GM19351 (cell line): ENCODE measurements at regions not wholly inside any gene's neighbourhood (a gene's known extent, or its start where the extent isn't known, plus 50 kb on each side); places are given as distances from the start of the nearest gene placed in this dataset.

ENCODE experiments used
- ATAC-seq: cut with Tn5 transposase; IDR thresholded peaks from one replicate; pipeline ENCODE4 v1.9.1; 2021; ENCODE audit warnings: mild to moderate bottlenecking, moderate library complexity; ENCODE audit not compliant: unreplicated experiment

DNA sequence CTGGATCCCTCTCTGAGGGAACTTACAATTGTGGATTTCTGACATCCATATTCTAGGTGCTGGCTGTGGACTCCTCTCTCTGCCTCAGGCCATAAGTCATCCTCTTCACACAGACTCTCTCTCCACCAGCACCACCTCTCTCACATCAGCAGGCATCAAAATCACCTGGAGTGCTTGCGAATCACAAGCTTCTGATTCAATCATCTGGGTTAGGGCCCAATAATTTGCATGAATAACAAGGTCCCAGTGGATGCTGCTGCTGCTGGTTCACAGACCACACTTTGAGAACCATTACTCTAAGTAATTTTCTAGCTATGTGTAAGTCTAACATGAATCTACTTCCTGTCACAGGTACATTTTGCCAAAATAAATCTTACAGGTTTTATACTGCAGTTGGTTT is 214.9 kb downstream of the DSEL start:
- no peak for ATAC-seq

DNA sequence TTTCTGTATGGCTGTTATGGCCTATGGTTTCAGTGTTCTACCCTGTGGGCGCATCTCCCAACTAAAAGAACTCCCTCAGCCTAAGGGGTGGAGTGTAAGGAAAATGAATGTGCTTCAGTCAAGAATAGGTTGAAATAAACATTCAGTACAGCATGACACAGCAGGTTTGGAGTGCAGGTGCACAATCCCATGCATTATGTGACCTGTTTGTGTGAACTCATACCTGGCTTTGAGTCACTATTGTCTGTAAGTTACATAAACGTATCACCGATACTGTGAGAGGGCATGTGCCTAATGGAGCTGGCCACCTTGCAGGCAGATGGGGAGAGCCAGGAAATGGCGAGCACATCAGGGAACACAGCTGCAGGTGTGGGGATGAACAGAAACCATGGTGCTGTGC is 216.0 kb downstream of the DSEL start:
- ATAC-seq: no peak

DNA sequence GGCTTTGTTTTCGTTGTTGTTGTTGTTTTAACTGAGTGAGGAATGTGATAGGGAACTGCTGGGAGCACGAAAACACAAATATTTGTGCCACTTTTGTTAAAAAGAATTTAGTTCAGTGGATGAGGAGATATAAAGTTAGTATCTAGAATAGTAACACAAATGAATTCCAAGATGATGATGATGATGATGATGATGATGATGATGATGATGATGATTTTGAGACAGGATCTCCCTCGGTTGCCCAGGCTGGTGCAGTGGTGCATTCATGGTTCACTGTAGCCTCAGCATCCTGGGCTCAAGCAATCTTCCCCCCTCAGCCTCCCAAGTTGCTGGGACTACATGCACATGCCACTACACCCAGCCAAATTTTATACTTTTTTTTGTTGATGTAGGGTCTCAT is 223.7 kb downstream of the DSEL start:
- ATAC-seq: no peak

DNA sequence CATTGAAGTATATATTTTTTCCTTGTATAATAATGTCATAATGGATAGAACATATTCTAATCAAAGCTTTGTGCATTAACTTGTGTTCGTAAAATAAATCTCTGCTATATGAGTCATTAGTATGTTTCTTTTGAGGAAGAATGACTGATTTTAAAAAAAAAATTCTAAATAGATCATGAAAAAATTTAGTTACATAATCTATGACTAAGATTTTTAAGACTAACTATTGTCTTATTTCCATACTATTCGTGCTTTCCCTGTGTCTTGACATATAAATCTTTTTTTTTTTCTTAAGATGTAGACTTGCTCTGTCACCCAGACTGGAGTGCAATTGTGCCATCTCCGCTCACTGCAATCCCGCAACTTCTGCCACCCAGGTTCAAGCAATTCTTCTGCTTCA is 226.1 kb downstream of the DSEL start:
- no peak for ATAC-seq

DNA sequence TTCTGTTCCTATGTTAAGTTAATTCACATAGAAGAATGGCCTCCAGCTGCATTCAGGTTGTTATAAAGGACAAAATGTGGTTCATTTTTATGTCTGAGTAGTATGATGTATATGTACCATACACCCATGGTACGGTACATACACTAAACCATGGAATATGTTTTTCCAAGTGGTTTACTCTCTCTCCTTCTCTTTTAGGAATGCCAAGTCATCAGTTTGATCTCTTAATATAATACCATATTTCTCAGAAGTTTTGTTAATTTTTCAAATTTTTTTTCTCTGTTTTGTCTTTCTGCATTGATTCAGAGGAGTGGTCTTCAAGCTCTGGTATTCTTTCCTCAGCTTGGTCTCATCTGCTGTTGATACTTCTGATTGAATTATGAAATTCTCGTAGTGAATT is 230.9 kb downstream of the DSEL start:
- ATAC-seq: no peak

DNA sequence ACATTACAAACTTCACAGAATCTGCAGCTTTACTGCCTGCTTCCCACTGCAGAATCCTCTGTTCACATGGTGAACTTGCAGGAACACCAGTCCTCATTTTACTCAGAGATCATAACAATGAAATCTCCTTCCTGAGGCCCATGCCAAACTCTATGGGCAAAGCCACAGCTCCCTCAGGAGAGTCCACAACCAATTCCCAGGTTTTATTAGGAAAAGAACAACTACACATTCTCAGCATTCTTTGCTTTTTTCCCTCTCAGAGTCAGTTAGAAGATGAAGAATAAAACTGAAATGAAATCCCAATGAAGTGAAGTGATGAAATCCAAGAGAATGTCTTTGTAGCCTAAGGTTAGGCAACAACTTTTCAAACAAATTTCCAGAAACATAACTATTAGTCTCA is 233.7 kb downstream of the DSEL start:
- no peak for ATAC-seq

DNA sequence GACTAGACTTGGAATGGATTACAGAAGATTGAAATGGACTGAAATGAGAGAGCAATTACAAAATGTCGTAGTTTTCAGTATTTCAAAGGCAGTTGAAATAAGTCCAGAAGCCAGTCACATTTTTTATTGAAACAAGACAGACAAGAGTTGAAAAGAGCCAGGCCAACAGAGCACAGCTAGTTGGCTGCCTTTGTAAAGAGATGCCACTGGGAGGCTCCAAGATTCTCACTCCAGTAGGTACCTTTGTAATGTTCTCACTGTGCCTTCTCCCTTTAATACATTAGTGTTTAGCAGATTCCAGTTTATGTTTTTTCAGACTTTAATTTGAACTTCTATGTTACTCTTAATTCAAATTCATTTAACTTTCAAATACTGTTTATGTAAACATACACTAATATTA is 234.8 kb downstream of the DSEL start:
- no peak for ATAC-seq

DNA sequence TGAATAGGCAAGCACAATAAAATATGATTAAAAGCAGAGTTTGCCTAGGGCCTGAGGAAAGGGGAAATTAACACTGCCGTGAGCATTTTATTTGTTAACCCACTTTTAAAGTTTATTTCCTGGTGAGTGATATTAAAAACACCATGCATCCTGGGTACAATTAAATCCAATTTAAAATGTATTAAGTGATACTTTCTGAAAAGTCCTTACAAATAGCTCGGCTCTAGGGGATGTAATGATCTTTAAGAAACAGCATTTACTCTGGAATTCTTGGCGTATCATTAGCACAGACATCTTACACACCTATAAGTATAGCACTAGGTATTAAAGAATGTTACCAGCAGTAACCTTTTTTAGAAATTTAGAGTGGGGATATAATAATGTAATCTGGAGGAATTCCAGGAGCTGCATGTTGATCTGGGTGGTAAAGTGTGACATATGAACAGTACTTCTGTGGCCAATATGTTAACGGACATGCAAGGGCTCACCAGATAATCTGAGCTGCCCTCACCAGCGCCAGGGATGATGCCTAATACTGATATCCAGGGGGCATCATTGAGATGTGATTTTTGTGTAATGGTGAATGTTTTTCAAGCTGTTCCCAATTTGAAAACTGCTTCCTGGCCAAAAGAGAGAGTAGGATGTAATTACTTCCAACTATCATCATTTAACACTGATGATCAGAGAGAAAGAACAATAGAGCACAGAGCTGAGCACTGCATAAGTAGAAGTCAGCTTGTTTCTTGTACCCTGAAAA is 235.9 kb downstream of the DSEL start:
- ATAC-seq: no peak

DNA sequence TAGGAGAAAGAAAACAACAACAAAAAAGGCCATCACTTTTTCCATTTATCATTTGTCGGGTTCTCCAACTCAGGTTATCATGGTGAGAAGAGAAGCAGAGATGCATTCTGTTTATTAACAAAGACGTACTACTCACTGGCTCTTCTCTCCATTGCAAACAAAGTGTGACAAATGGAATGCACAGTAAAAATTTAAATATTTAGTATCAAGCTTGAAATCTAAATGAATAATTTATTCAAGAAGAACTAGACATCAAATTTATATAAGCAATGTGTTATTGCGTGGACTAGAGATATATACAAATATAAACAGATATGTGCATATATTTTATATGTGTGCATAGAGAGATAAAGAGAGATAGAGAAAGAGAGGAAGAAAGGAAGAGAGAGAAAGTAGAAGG is 236.5 kb downstream of the DSEL start:
- ATAC-seq: no peak

DNA sequence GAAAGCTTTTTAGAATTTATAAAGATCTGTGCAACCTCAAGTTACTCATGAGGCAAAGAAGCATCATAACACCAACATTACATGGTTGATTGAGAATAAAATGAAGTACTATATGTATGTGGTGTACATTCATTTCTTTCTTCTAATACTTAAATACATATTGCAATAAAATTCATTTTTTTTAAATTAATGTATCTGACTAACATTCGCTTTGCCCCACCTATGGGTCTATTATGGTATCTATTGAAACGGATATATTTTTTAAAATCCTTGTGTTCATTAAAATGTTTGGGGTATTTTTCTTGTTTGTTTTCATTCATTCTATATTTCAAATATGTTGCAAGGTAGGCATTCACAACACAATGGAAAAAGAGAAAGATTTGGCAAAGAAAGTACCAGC is 237.5 kb downstream of the DSEL start:
- ATAC-seq: no peak

DNA sequence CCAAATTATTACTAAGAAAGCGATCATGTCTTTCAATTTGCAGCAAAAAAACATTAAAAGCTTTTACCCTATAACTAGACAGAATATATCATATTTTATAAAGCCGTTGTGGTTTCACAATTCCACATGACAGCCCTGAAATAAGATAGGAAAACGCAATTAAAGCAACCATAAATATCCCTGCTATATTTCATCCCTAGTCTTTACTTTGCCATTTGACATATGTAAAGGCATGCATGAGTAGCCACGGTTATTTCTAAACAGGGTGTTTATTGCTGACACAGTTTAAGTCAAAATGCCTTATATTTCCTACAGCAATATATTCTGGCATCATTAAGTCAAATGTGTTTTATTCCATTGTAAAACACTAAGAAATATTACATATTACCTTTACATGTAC is 239.9 kb downstream of the DSEL start:
- no peak for ATAC-seq

DNA sequence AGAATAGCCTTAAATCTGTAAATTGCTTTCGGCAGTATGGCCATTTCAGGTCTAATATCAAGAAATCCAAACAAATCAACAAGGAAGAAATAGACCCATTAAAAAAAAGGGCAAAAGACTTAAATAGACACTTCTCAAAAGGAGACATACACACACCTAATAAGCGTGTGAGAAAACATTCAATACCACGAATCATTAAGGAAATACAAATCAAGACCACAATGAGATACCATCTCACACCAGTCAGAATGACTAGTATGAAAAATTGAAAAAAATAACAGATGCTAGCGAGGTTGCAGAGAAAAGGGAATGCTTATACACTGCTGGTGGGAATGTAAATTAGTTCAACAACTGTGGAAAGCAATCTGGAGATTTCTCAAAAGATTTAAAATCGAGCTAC is 243.2 kb downstream of the DSEL start:
- ATAC-seq: no peak

DNA sequence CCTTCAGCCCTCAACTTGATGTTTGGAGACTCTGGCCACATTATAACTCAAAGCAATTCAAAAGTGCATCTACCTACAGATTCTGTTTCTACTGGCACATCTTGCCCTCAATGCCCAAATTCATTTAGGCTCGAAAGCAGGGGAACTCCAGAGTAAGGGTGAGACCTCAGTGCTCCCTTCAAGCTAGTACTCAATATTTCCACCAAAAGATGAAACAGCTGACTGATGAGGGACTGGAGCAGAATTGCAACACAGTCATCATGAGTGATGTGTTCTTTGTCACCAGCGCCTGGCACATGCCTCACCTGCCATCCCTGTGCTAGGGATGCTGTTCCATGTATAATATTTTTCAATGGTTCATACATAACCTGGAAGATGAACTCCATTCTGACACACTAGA is 247.3 kb downstream of the DSEL start:
- no peak for ATAC-seq

DNA sequence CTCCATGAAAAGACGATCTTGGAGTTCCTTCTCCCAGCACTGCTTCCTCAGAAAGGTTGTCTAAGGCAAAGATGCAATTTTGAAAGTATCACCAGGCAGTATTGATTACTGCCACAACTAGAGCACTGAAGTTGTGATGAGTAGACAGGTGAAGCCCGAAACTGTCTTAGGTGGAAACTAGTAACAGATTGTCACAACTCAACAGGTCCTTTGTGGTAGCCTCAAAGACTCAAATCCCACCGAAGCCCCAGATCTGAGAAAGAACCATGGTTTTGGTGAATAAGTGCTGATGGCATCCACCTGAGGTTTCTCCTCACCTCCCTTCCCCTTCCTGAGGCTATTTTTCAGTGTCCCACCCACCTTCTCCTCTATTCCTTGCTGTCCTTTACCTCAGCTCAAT is 248.0 kb downstream of the DSEL start:
- ATAC-seq: no peak

DNA sequence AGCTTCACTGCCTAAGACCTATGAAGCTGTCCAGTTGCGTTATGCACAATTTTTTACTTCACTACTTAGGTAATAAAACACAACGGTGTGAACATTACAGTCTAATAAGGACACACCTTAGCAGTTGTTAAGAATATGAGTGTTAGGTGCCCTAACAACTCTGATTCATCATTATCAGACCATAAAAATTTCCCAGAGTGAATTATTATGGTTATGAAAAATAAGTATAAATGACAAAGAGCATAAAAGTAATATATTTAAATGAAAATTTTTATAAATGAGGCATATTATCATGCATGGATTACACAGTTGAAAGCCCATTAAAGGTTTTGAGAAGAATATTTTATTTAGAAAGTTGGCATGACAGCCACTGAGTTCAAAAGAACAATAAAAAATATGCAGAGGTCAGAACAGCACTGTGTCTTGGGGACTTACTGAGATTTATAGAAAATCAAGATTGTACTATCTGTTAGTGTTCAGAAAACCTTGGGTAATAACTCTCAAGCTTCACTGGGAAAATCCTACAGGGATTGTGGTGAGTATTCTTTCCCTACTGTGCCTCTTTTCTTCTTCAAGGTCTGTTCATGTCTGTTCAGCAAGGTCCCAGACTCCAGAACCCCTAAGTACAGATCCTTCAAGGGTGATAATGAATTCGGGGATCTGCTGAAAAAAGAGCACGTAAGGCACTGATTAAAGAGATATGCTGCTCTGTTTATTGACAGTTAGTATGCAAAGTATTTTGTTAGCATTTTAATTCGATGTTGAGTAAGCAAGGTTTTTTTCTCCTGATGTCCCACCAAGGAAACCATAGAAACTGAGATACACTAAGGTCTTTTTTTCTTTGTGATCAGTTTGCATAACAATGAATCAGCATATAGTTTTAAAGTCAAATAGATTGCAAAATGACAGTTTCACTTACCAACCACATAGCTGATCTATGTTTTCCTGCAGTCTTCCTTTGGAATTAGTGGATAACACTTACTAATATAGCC is 250.0 kb downstream of the DSEL start:
- no peak for ATAC-seq

DNA sequence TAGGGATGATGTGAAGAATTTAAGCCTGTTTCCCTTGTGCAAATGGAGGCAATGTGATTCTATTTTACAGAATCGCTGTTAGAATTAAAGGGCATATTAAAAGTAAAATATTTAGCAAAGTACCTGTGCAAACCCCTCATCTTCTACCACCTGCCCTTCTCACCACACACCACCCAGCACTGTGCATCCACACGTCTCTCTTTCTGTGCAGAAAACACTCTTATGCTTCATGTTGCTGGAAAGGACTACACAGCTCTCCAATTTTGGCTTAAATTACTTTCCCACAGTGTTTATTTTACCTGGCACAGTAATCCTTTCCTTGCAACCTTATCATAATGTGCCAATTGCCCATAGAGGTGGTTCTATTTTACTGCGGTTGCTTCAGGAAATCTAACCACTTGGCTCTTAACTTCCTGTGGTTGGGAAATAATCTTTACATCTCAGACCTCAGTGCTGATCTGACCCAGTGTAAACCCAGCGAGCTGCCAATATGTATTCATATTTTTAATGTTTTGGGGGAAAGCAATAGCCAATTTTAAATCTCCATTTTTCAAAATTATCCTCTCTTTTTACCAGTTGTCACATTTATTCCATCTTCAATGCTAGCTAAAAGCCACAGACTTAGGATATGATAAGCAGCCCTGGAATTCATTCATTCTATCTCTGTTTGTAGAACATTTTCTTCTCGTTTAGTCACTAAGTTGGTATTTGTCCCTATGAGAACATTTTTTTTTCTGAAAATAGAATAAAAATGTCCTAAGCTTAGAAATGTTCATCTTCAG is 250.9 kb downstream of the DSEL start:
- ATAC-seq: no peak

DNA sequence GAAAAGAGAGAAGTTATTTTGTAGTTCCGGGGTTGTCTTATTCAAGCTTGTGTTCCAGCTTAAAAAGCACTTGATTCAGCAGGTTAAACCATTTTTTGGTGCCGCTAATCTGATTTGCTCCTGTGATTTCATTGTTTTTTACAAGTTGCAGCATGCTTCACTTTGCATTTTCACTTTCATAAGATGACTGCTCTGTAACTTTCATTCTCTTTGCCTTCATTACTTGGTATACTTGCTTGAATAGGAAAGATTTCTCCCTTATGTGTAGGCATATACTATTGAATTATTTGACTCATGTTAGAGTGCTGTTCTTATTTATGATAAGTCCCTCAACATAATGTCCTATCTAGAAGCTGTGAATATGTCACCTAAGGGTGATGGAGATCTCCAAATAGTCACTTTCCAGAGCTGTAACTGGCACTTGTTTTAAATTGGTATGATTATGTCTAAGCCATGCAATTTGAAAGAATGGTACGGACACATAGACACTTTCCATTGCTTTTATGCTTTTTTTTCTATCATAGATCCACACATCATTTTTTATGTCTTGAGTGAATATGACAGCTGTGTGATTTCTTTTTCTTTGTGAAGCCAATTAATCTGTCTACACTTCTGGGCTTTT is 254.5 kb downstream of the DSEL start:
- ATAC-seq: no peak

DNA sequence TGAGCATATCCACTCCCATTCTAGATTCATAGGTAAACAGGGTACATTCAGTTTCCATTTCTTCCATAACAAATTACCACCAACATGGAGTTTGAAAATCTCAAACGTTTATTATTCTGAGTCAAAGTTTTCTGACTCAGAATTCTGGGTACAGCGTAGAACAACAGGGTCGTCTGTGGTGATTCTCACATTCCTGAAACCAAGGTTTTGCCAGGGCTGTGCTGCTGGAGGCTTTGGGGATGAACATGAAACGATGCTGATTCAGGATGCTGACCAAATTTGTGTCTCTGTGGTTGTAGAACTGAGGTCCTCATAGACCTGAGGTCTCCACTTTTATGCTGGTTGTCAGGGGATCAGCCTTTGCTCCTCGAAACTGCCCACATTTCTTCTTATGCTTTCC is 255.7 kb downstream of the DSEL start:
- ATAC-seq: no peak

DNA sequence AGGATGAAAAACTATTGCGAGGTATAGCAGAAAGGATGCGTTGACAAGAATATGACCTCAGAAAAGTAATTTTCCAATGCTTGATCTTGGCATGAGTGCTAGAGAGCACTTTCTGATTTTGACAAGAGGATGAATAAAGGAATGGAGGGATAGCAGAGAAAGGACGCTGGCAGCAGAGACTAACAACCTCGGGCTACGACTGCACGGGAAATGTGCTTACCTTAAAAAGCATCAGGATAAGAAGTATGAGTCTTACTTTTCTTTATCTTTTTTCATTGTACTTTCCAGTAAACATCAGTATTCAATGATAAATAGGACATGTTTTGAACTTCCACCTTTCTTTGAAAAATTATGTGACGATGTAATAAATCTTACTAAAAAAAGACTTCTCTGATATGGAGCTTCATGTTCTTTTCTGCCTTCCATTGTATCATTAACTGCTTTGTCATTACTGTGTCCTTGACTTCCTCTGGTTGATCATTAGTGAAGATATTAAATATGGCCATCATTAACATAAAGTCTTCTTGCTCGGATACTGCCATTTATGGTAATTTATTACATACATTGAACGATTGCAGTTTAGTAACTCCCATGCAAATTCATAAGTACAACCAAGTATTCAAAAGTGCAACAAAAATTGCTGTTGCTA is 265.6 kb downstream of the DSEL start:
- no peak for ATAC-seq

DNA sequence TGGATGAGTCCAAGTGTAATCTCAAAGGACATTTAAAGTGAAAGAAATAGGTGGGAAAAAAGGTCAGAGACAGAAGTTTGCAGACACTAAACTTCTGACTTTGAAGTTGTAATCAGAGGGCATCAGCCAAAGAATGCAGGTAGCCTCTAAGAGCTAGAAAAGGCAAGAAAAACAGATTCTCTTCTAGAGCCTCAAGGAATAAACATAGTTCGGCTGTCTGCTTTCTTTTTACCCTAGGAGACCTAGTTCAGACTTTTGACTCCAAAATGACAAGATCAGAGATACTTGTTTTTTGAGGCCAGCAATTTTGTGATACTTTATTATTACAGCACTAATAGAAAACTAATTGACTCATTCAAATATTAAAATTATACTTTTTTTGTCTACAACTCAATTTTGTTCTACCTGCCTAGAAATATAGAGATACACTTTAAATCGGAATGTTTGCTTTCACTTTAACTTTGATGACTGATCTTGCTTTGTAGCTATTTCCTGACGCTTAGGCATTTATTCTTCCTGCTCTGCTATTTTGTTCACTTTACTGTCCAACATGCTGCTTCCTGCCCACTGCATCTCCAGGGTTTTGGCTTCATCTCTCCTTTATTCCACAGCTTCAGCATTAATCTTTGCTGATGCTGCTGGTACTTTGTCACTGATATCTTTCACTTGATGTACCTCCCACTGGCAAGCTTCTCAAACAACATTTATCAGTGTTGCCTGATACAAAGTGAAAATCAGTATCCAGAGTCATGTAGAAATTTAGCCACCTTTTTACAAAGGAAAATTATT is 272.5 kb downstream of the DSEL start:
- ATAC-seq: peak; percentile 57
